Epithelial cell of esophagus (primary cell): ENCODE measurements at regions not wholly inside any gene's neighbourhood (a gene's known extent, or its start where the extent isn't known, plus 50 kb on each side); places are given as distances from the start of the nearest gene placed in this dataset.
A peak's percentile ranks its signal among the peaks of the same experiment; 100 is the strongest.

ENCODE experiments used
- DNase-seq: peaks from one replicate; pipeline ENCODE4 v3.0.0; 2010; ENCODE audit warnings: low read depth
- H3K4me3 ChIP-seq: 2 replicates; pipeline ENCODE4 v1.5.1; 2011; ENCODE audit warnings: mild to moderate bottlenecking, low read length, control low read depth
- CTCF ChIP-seq: IDR thresholded peaks from 2 replicates; pipeline ENCODE4 v1.5.1; 2011; ENCODE audit warnings: low read depth, mild to moderate bottlenecking, low read length, control low read depth, inconsistent platforms; ENCODE audit not compliant: insufficient read depth; ENCODE audit errors: missing control alignments

DNA sequence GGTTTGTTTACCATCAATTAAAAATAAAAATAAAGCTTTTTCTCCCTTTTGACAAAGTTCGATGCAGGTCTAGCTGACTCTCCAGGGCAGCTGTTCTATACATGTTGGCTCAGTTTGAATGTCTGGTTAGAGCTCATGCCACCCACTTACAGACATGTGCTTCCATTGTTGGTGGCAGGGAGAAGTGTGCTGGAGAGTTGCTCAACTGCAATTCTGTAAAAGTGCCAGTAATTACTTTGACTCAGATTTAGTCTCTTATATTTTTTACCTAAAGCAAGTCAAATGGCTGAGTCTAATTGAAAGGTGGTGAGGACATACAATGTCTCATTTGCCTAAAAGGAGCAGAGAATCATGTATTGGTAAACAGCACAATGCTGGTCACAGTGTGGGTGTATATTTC, 609.1 kb upstream of the SYT4 start:
- peak; percentile 3 for DNase-seq
- no peak overlapping the region for H3K4me3 ChIP-seq
- TF ChIP-seq CTCF, result no peak

- no peak overlapping the region for H3K4me3 ChIP-seq
- no peak for DNase-seq
- no peak for TF ChIP-seq CTCF
Observed at GRCh38 chr18:43887491-43887890, 610.2 kb upstream of the SYT4 start.

DNA sequence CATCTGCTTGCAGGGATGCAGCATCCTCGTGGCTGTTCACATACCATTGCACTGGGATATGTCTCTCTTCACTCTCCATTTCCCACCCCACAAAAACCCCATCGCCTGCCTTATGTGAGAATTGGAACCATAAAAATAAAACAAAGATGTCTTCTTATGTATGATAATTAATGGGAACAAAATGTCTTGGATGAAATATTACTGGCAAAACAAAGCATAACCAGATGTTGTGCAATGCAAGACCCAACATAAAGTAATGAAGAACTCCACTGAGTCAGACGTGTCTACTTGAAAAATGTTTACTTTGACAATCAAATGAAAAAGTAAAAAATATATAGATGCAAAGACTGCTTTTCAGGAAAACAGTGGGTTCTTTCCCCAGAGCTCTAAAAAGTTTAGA, 611.3 kb upstream of the SYT4 start:
- H3K4me3 ChIP-seq, result no peak overlapping the region
- DNase-seq, result no peak
- TF ChIP-seq CTCF, result no peak

DNA sequence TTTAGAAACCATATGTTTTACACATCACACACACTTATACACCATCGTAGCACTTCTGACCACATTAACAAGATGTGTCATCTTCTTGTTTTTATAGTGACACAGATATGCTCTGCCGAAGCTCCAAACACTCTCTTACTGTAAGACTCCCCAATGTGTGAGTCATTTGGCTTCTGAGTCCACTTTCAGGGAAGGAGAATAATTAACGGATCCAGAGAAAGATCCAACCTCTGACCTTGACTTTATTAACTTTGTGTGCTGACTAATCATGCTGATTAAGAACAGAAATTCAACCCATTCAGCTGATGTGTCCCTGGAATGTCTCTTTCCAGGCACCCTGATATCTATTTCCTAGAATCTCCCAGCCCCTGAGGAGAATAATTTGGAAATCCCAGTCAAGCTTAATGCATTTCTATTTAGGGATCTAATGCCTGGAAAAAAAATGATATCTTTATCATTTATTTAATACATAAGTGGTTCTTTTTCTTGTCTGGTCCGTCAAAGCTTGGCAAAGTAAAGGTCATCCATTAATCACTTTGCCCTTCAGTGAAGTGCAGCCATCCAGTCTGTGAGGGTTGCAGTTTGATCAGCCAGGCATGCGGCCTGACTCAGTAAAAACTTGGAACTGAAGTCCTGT, 615.8 kb upstream of the SYT4 start:
- TF ChIP-seq CTCF, result no peak
- no peak overlapping the region for H3K4me3 ChIP-seq
- DNase-seq, result peak; percentile 69

GRCh38 chr18:43904209-43904837, 627.0 kb upstream of the SYT4 start:
- TF ChIP-seq CTCF, result no peak
- H3K4me3 ChIP-seq, result no peak overlapping the region
- no peak for DNase-seq

GRCh38 chr18:43914018-43914417, 636.7 kb upstream of the SYT4 start:
- TF ChIP-seq CTCF, result no peak
- no peak for DNase-seq
- H3K4me3 ChIP-seq, result no peak overlapping the region

- no peak for TF ChIP-seq CTCF
Observed at GRCh38 chr18:43916984-43917383, 639.7 kb upstream of the SYT4 start.

More at GRCh38 chr18:43916984-43917383, 639.7 kb upstream of the SYT4 start:
- no peak overlapping the region for H3K4me3 ChIP-seq
- DNase-seq, result no peak
